ENCODE measurements at regions not wholly inside any gene's neighbourhood (a gene's known extent, or its start where the extent isn't known, plus 50 kb on each side); places are given as distances from the start of the nearest gene placed in this dataset.

- peak; percentile 30 to 44 for DNase-seq
Observed at GRCh38 chr7:18320971-18321567, 174.5 kb upstream of the HDAC9 start.

GRCh38 chr7:18330548-18330947 is 165.0 kb upstream of the HDAC9 start:
- DNase-seq = no peak

- no peak for DNase-seq
Observed at GRCh38 chr7:18336626-18337025, 158.9 kb upstream of the HDAC9 start.

GRCh38 chr7:18337048-18337809 is 158.3 kb upstream of the HDAC9 start:
- no peak for DNase-seq

GRCh38 chr7:18338910-18339523 is 156.5 kb upstream of the HDAC9 start:
- no peak for DNase-seq

- DNase-seq = no peak
Observed at GRCh38 chr7:18341756-18342155, 153.8 kb upstream of the HDAC9 start.

GRCh38 chr7:18343047-18343446 is 152.5 kb upstream of the HDAC9 start:
- DNase-seq = no peak

GRCh38 chr7:18344536-18344935 is 151.0 kb upstream of the HDAC9 start:
- no peak for DNase-seq

GRCh38 chr7:18345641-18346234 is 149.8 kb upstream of the HDAC9 start:
- DNase-seq = peak; percentile 56 to 77

GRCh38 chr7:18347170-18347569 is 148.4 kb upstream of the HDAC9 start:
- no peak for DNase-seq

- DNase-seq = peak; percentile 96 to 97
Observed at GRCh38 chr7:18350678-18351077, 144.9 kb upstream of the HDAC9 start.

- DNase-seq = peak; percentile 75 to 81
Observed at GRCh38 chr7:18352339-18353255, 143.0 kb upstream of the HDAC9 start.

- DNase-seq = no peak
Observed at GRCh38 chr7:18353339-18353738, 142.2 kb upstream of the HDAC9 start.

- DNase-seq = peak in 1 of 2 experiments; percentile 17
Observed at GRCh38 chr7:18354108-18355085, 141.2 kb upstream of the HDAC9 start.

GRCh38 chr7:18356191-18356645 is 139.3 kb upstream of the HDAC9 start:
- no peak for DNase-seq

- DNase-seq = no peak
Observed at GRCh38 chr7:18357691-18358090, 137.9 kb upstream of the HDAC9 start.

- no peak for DNase-seq
Observed at GRCh38 chr7:18361756-18362155, 133.8 kb upstream of the HDAC9 start.

GRCh38 chr7:18363751-18364380 is 131.7 kb upstream of the HDAC9 start:
- no peak for DNase-seq

- no peak for DNase-seq
Observed at GRCh38 chr7:18364396-18364795, 131.2 kb upstream of the HDAC9 start.

- no peak for DNase-seq
Observed at GRCh38 chr7:18366394-18366793, 129.2 kb upstream of the HDAC9 start.

GRCh38 chr7:18369011-18369410 is 126.5 kb upstream of the HDAC9 start:
- no peak for DNase-seq
